HepG2 (cell line): ENCODE measurements at regions not wholly inside any gene's neighbourhood (a gene's known extent, or its start where the extent isn't known, plus 50 kb on each side); places are given as distances from the start of the nearest gene placed in this dataset.

Experiments
- ATAC-seq: fragments of 200-7000 bp; cut with Tn5 transposase; 3 replicates; pipeline ENCODE4 v1.9.1; 2020; ENCODE audit warnings: mild to moderate bottlenecking, moderate library complexity
- BruUV-seq: library from RNA; stranded (reverse); fragments of 400-500 nt; replicated peaks from 2 replicates; lab custom pipeline; 2021; lab: Mats Ljungman, UMichigan
- CTCF ChIA-PET: fragments of 300-600 bp; formaldehyde crosslinking; extraction: SDS; loops from one replicate; lab custom pipeline; 2021; ENCODE audit warnings: low total read pairs, inconsistent platforms, low intra/inter-chr PET ratio; lab: Yijun Ruan, JAX
- POLR2A ChIA-PET: fragments of 350-600 bp; sonication (Branson Sonifier 250); formaldehyde crosslinking; loops from one replicate; lab custom pipeline; 2020; ENCODE audit warnings: antibody characterized with exemption, inconsistent platforms; lab: Yijun Ruan, JAX
- DNase-seq: peaks from one replicate; pipeline ENCODE4 v3.0.0-alpha.2; 2015; ENCODE audit warnings: low spot score
- FAIRE-seq: peaks from 3 replicates; lab custom pipeline; 2011; peaks lifted over from hg19 to GRCh38; lab: Jason Lieb, UNC
- H2AFZ ChIP-seq: one replicate; pipeline ENCODE4 v1.6.1; 2011; ENCODE audit warnings: low read length, inconsistent platforms
- H3K27ac ChIP-seq: fragments of 300-600 bp; 3 replicates; pipeline ENCODE4 v1.8.0; 2011; ENCODE audit warnings: mixed run types, mild to moderate bottlenecking, mixed read lengths, low read length, inconsistent platforms; ENCODE audit not compliant: insufficient read depth; ENCODE audit errors: extremely low read length
- H3K27me3 ChIP-seq, 2 experiments: fragments of 200-600 bp in 1 of 2; 2 replicates in 1 of 2; 3 replicates in 1 of 2; pipeline versions ENCODE4 v1.6.0 to v1.8.0; 2011; ENCODE audit warnings: low read length in 2 of 2, mild to moderate bottlenecking in 2 of 2, moderate library complexity in 2 of 2, inconsistent platforms in 1 of 2; ENCODE audit not compliant: insufficient read depth in 2 of 2, control insufficient read depth in 1 of 2
- H3K36me3 ChIP-seq, 2 experiments: fragments of 200-600 bp in 1 of 2; replicated peaks in 1 of 2; 2 replicates in 1 of 2; 3 replicates in 1 of 2; pipeline versions ENCODE4 v1.5.1 to v1.8.0; 2011; ENCODE audit warnings: low read length in 2 of 2, inconsistent platforms in 1 of 2; ENCODE audit not compliant: insufficient read depth in 2 of 2, control insufficient read depth in 1 of 2
- H3K4me1 ChIP-seq: 2 replicates; pipeline ENCODE4 v1.5.1; 2012; ENCODE audit warnings: low read length, inconsistent platforms; ENCODE audit not compliant: insufficient read depth
- H3K4me2 ChIP-seq: 2 replicates; pipeline ENCODE4 v1.6.0; 2011; ENCODE audit warnings: low read depth, low read length, inconsistent platforms
- H3K4me3 ChIP-seq, 3 experiments: fragments of 200-600 bp in 1 of 3; sonication (generic), shearing (Covaris generic) in 1 of 3; replicated peaks in 1 of 3; 2 replicates each; pipeline ENCODE4 v1.5.1; 2011 to 2016; ENCODE audit warnings: low read length in 3 of 3, inconsistent platforms in 2 of 3, low read depth in 2 of 3, mild to moderate bottlenecking in 2 of 3, control low read depth in 1 of 3, mixed read lengths in 1 of 3; ENCODE audit not compliant: insufficient read depth in 1 of 3
- H3K79me2 ChIP-seq: one replicate; pipeline ENCODE4 v1.6.1; 2011; ENCODE audit warnings: low read length, inconsistent platforms; ENCODE audit not compliant: insufficient read depth
- H3K9ac ChIP-seq: 2 replicates; pipeline ENCODE4 v1.6.0; 2011; ENCODE audit warnings: mild to moderate bottlenecking, low read depth, low read length, inconsistent platforms; ENCODE audit not compliant: insufficient read depth
- H3K9me3 ChIP-seq: 2 replicates; pipeline ENCODE4 v1.5.1; 2012; ENCODE audit warnings: mild to moderate bottlenecking, low read length
- H4K20me1 ChIP-seq: 2 replicates; pipeline ENCODE4 v1.6.0; 2011; ENCODE audit warnings: inconsistent platforms, mild to moderate bottlenecking, low read length, moderate library complexity; ENCODE audit not compliant: insufficient read depth
- NFAT5 ChIP-seq: sonication (generic); formaldehyde crosslinking; IDR thresholded peaks from 2 replicates; pipeline ENCODE4 v1.4.0; 2020; ENCODE audit warnings: missing genetic modification reagents
- NFE2L2 ChIP-seq: fragments of 150-350 bp; IDR thresholded peaks from 2 replicates; pipeline ENCODE4 v1.6.1; 2014; ENCODE audit warnings: low read length
- SMARCE1 ChIP-seq: fragments of 450-650 bp; IDR thresholded peaks from 2 replicates; pipeline ENCODE4 v1.6.1; 2017; ENCODE audit warnings: borderline replicate concordance
- ZKSCAN1 ChIP-seq: fragments of 150-350 bp; IDR thresholded peaks from 2 replicates; pipeline ENCODE4 v1.6.1; 2014; ENCODE audit warnings: low read length
- ZNF724P ChIP-seq: sonication (generic); formaldehyde crosslinking; IDR thresholded peaks from 2 replicates; pipeline ENCODE4 v1.8.0; 2022; ENCODE audit warnings: missing genetic modification reagents, borderline replicate concordance
- WGBS: methylation state at CpG from one replicate; pipeline ENCODE4 v1.1.6; 2017; ENCODE audit warnings: low lambda C conversion rate; 5-methylcytosine and 5-hydroxymethylcytosine counted together
- in situ Hi-C: cut with HindIII; loops from 2 replicates; pipeline ENCODE4 v1.10.0; 2017; ENCODE audit warnings: low pct_unique_long_range_greater_than_20kb; ENCODE audit not compliant: extremely low pct_ligation_motif_present
- intact Hi-C: fragments of 100-400 bp; cut with micrococcal nuclease; formaldehyde crosslinking; loops from one replicate; pipeline ENCODE4 v1.10.0; 2022; ENCODE audit not compliant: unreplicated experiment

GRCh38 chr17:51467336-51467735 is 207.0 kb downstream of the UTP18 start:
- no peak for DNase-seq
- Histone ChIP-seq H3K27ac (no peak overlapping the region), H2AFZ (no peak overlapping the region), H3K9me3 (no peaks in the 10 kb centered on the region), H3K79me2 (no peaks in the 10 kb centered on the region)
- POLR2A ChIA-PET = no interaction called here
- no peak for FAIRE-seq
- 0% methylated on average over 1 of the region's 1 CpG for WGBS
- no TSS peak for BruUV-seq
- TF ChIP-seq SMARCE1 (no peak), NFE2L2 (peak; percentile 81; the same call in 1 of the 2 replicates)
- TF ChIP-seq, all 625 proteins: peak for 1
- H3K4me1 ChIP-seq = no peaks in the 10 kb centered on the region
- intact Hi-C loops = no loop called here
- no peak for ATAC-seq
- H3K9ac ChIP-seq = no peak overlapping the region
- in situ Hi-C loops = no loop called here
- peaks cover 1 to 8% of the 10 kb centered on the region in 2 experiments; a peak in 1 of 5 replicates for H3K27me3 ChIP-seq
- no peaks in the 10 kb centered on the region for H3K36me3 ChIP-seq
- CTCF ChIA-PET = no interaction called here
- no peak overlapping the region for H3K4me3 ChIP-seq
- no peaks in the 10 kb centered on the region for H4K20me1 ChIP-seq
- no peak overlapping the region for H3K4me2 ChIP-seq

DNA sequence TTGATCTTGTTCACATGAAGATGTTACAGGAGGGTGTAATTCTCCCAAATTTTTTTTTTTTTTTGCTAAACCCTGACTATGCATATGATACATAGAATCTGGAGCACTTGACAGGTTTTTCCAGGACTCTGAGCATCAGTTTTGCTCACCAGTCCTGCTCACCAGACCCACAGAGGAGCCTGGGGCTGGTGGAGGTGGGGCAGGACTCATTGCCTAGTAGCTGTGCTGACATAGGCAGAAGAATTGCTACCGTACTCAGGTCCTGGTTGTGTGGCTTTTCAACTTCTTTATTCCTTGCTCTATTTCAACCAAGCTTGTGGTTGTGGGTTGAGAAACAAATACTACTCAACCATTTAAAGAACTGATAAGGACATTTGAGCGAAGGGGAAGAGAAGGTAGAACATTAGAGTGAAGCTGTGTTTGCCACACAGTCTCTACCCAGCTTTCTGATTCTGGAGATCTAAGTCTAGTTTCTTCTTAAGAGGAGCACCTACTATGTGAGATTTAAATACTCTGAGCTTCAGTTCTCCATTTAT is 212.4 kb downstream of the UTP18 start:
- in situ Hi-C loops = no loop called here
- Histone ChIP-seq H3K4me3 (no peak overlapping the region), H3K9ac (no peak overlapping the region), H3K79me2 (no peaks in the 10 kb centered on the region), H2AFZ (no peak overlapping the region), H3K9me3 (no peaks in the 10 kb centered on the region), H3K4me2 (no peak overlapping the region), H3K36me3 (no peaks in the 10 kb centered on the region), H4K20me1 (no peaks in the 10 kb centered on the region), H3K27ac (no peak overlapping the region)
- BruUV-seq = no TSS peak
- DNase-seq (no peak), ATAC-seq (no peak)
- intact Hi-C loops = no loop called here
- CTCF ChIA-PET = no interaction called here
- 21% methylated on average over 2 of the region's 2 CpGs for WGBS
- no peak for TF ChIP-seq ZKSCAN1
- no peak for TF ChIP-seq ZNF724P
- TF ChIP-seq NFAT5 = no peak
- TF ChIP-seq, all 625 proteins: peak for 0
- no peak for FAIRE-seq
- POLR2A ChIA-PET = no interaction called here
- H3K27me3 ChIP-seq = 0 out of 5 replicates have a peak, but pooled peaks cover 0 to 11% of the 10 kb centered on the region in 2 experiments
- H3K4me1 ChIP-seq = no peaks in the 10 kb centered on the region
